OCI-LY7 (cell line): ENCODE measurements at regions not wholly inside any gene's neighbourhood (a gene's known extent, or its start where the extent isn't known, plus 50 kb on each side); places are given as distances from the start of the nearest gene placed in this dataset.

Experiments
- EZH2phosphoT487 ChIP-seq: fragments of 200-600 bp; sonication (generic); IDR thresholded peaks from 2 replicates; pipeline ENCODE4 v1.6.1; 2018; ENCODE audit warnings: low read depth, borderline replicate concordance, mild to moderate bottlenecking, mixed run types, antibody characterized with exemption, low read length, moderate library complexity, mixed read lengths
- TF ChIP-seq, protein P1 (sequence below): fragments of 200-600 bp; sonication (generic); conservative IDR thresholded peaks from 2 replicates; pipeline ENCODE4 v1.5.1; 2014; ENCODE audit warnings: mild to moderate bottlenecking, antibody characterized with exemption, low read length, moderate library complexity, mixed read lengths

DNA sequence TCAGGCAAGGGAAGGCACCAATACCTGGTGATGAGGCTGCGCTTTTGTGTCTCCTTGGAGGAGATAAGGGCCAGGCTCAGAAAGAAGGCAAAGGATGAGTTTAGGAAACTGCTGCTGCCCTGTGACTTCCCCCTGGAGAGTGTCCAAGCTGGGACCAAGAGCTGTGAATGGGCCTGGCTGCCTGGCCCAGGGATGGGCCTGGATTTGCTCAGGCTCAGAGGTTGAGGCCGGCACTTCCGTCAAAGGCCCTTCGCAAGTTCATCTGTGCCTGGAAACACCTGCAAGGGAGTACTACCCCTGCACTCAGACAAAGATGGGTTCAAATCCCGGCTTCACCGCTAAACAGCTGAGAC lies 50.5 kb upstream of the NANOS1 start:
- TF ChIP-seq, protein P1, sequence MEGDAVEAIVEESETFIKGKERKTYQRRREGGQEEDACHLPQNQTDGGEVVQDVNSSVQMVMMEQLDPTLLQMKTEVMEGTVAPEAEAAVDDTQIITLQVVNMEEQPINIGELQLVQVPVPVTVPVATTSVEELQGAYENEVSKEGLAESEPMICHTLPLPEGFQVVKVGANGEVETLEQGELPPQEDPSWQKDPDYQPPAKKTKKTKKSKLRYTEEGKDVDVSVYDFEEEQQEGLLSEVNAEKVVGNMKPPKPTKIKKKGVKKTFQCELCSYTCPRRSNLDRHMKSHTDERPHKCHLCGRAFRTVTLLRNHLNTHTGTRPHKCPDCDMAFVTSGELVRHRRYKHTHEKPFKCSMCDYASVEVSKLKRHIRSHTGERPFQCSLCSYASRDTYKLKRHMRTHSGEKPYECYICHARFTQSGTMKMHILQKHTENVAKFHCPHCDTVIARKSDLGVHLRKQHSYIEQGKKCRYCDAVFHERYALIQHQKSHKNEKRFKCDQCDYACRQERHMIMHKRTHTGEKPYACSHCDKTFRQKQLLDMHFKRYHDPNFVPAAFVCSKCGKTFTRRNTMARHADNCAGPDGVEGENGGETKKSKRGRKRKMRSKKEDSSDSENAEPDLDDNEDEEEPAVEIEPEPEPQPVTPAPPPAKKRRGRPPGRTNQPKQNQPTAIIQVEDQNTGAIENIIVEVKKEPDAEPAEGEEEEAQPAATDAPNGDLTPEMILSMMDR = no peak
- TF ChIP-seq EZH2phosphoT487 = no peak
